HEK293 (cell line): ENCODE measurements at regions not wholly inside any gene's neighbourhood (a gene's known extent, or its start where the extent isn't known, plus 50 kb on each side); places are given as distances from the start of the nearest gene placed in this dataset.

ENCODE experiments used
- CTCF ChIA-PET: fragments of 350-600 bp; formaldehyde crosslinking; extraction: SDS; loops from one replicate; lab custom pipeline; 2021; ENCODE audit warnings: antibody characterized with exemption; lab: Yijun Ruan, JAX
- POLR2A ChIA-PET: fragments of 300-600 bp; formaldehyde crosslinking; extraction: SDS; loops from one replicate; lab custom pipeline; 2020; ENCODE audit warnings: antibody characterized with exemption, inconsistent platforms; lab: Yijun Ruan, JAX
- H3K27ac ChIP-seq: fragments of 200-500 bp; sonication (Bioruptor generic); 2 replicates; pipeline ENCODE4 v1.5.1; 2014; ENCODE audit warnings: low read depth, low read length, control low read depth, inconsistent platforms; ENCODE audit errors: extremely low read depth
- H3K36me3 ChIP-seq, 2 experiments: fragments of 200-500 bp in 1 of 2; sonication (Bioruptor generic) in 1 of 2; 1 replicate in 1 of 2; 2 replicates in 1 of 2; pipeline ENCODE4 v1.5.1; 2014 to 2017; ENCODE audit warnings: inconsistent platforms in 2 of 2, low read length in 2 of 2; ENCODE audit not compliant: control insufficient read depth in 2 of 2, insufficient read depth in 1 of 2
- H3K4me1 ChIP-seq: fragments of 200-500 bp; sonication (Bioruptor generic); 2 replicates; pipeline ENCODE4 v1.5.1; 2014; ENCODE audit warnings: mild to moderate bottlenecking, low read length, inconsistent platforms; ENCODE audit not compliant: control insufficient read depth, insufficient read depth
- H3K4me3 ChIP-seq: 2 replicates; pipeline ENCODE4 v1.5.1; 2011; ENCODE audit warnings: low read depth, mild to moderate bottlenecking, control low read depth, low read length, moderate library complexity
- H3K9me3 ChIP-seq: fragments of 200-500 bp; sonication (Bioruptor generic); 2 replicates; pipeline ENCODE4 v1.5.1; 2014; ENCODE audit warnings: low read depth, low read length, inconsistent platforms; ENCODE audit not compliant: control insufficient read depth, insufficient read depth
- AEBP2 ChIP-seq: fragments of 450-650 bp; formaldehyde crosslinking; IDR thresholded peaks from 2 replicates; pipeline ENCODE4 v1.5.1; 2016; ENCODE audit warnings: missing biosample characterization, missing genetic modification characterization, borderline replicate concordance
- HOXD13 ChIP-seq: sonication (generic); formaldehyde crosslinking; IDR thresholded peaks from 2 replicates; pipeline ENCODE4 v1.8.0; 2022; ENCODE audit warnings: missing genetic modification reagents, borderline replicate concordance
- OSR2 ChIP-seq: fragments of 450-650 bp; formaldehyde crosslinking; IDR thresholded peaks from 2 replicates; pipeline ENCODE4 v1.5.1; 2016; ENCODE audit warnings: missing biosample characterization, missing genetic modification characterization
- PRDM6 ChIP-seq: fragments of 450-650 bp; formaldehyde crosslinking; IDR thresholded peaks from 2 replicates; pipeline ENCODE4 v1.5.1; 2017; ENCODE audit warnings: missing biosample characterization, missing genetic modification characterization
- RBAK ChIP-seq: fragments of 450-650 bp; formaldehyde crosslinking; IDR thresholded peaks from 2 replicates; pipeline ENCODE4 v1.5.1; 2016; ENCODE audit warnings: missing biosample characterization, missing genetic modification characterization
- ZBTB20 ChIP-seq: fragments of 450-650 bp; formaldehyde crosslinking; IDR thresholded peaks from 2 replicates; pipeline ENCODE4 v1.5.1; 2016; ENCODE audit warnings: missing biosample characterization, missing genetic modification characterization
- ZBTB8A ChIP-seq: fragments of 450-650 bp; formaldehyde crosslinking; IDR thresholded peaks from 2 replicates; pipeline ENCODE4 v1.5.1; 2016; ENCODE audit warnings: missing biosample characterization, missing genetic modification characterization
- ZFP41 ChIP-seq: fragments of 450-650 bp; formaldehyde crosslinking; IDR thresholded peaks from 2 replicates; pipeline ENCODE4 v1.5.1; 2016; ENCODE audit warnings: missing biosample characterization, missing genetic modification characterization, borderline replicate concordance
- ZNF148 ChIP-seq: fragments of 450-650 bp; formaldehyde crosslinking; IDR thresholded peaks from 2 replicates; pipeline ENCODE4 v1.5.0; 2017; ENCODE audit warnings: missing biosample characterization, missing genetic modification characterization, borderline replicate concordance
- ZNF155 ChIP-seq: fragments of 450-650 bp; formaldehyde crosslinking; IDR thresholded peaks from 2 replicates; pipeline ENCODE4 v1.5.1; 2016; ENCODE audit warnings: missing biosample characterization, missing genetic modification characterization
- ZNF16 ChIP-seq: fragments of 450-650 bp; formaldehyde crosslinking; IDR thresholded peaks from 2 replicates; pipeline ENCODE4 v1.5.1; 2016; ENCODE audit warnings: low read depth, missing biosample characterization, missing genetic modification characterization
- ZNF2 ChIP-seq: fragments of 450-650 bp; formaldehyde crosslinking; IDR thresholded peaks from 2 replicates; pipeline ENCODE4 v1.5.1; 2016; ENCODE audit warnings: missing biosample characterization, missing genetic modification characterization
- ZNF341 ChIP-seq: fragments of 450-650 bp; formaldehyde crosslinking; IDR thresholded peaks from 2 replicates; pipeline ENCODE4; 2016; ENCODE audit warnings: low read depth, missing biosample characterization, missing genetic modification characterization
- ZNF354C ChIP-seq: fragments of 450-650 bp; formaldehyde crosslinking; IDR thresholded peaks from 2 replicates; pipeline ENCODE4 v1.5.1; 2016; ENCODE audit warnings: missing biosample characterization, missing genetic modification characterization, low read depth, borderline replicate concordance
- ZNF394 ChIP-seq: fragments of 450-650 bp; formaldehyde crosslinking; IDR thresholded peaks from 2 replicates; pipeline ENCODE4 v1.5.1; 2016; ENCODE audit warnings: missing biosample characterization, missing genetic modification characterization, mild to moderate bottlenecking, moderate library complexity, borderline replicate concordance
- ZNF398 ChIP-seq: fragments of 450-650 bp; formaldehyde crosslinking; IDR thresholded peaks from 2 replicates; pipeline ENCODE4 v1.5.1; 2017; ENCODE audit warnings: missing biosample characterization, missing genetic modification characterization
- ZNF404 ChIP-seq: fragments of 450-650 bp; formaldehyde crosslinking; IDR thresholded peaks from 2 replicates; pipeline ENCODE4 v1.5.1; 2017; ENCODE audit warnings: missing biosample characterization, missing genetic modification characterization
- ZNF426 ChIP-seq: fragments of 450-650 bp; formaldehyde crosslinking; IDR thresholded peaks from 2 replicates; pipeline ENCODE4 v1.5.1; 2017; ENCODE audit warnings: missing biosample characterization, missing genetic modification characterization, mild to moderate bottlenecking, inconsistent platforms, moderate library complexity
- ZNF521 ChIP-seq: fragments of 450-650 bp; formaldehyde crosslinking; IDR thresholded peaks from 2 replicates; pipeline ENCODE4 v1.5.1; 2017; ENCODE audit warnings: missing biosample characterization, mild to moderate bottlenecking, missing genetic modification characterization
- ZNF629 ChIP-seq: fragments of 450-650 bp; formaldehyde crosslinking; IDR thresholded peaks from 2 replicates; pipeline ENCODE4 v1.5.1; 2017; ENCODE audit warnings: missing biosample characterization, missing genetic modification characterization
- ZNF664 ChIP-seq: fragments of 450-650 bp; formaldehyde crosslinking; IDR thresholded peaks from 2 replicates; pipeline ENCODE4 v1.5.1; 2016; ENCODE audit warnings: missing biosample characterization, missing genetic modification characterization
- ZNF707 ChIP-seq: fragments of 450-650 bp; formaldehyde crosslinking; IDR thresholded peaks from 2 replicates; pipeline ENCODE4 v1.5.1; 2016; ENCODE audit warnings: missing biosample characterization, missing genetic modification characterization
- TF ChIP-seq, protein P1 (sequence below): fragments of 450-650 bp; formaldehyde crosslinking; IDR thresholded peaks from 2 replicates; pipeline ENCODE4 v1.5.1; 2016; ENCODE audit warnings: missing biosample characterization, missing genetic modification characterization

DNA sequence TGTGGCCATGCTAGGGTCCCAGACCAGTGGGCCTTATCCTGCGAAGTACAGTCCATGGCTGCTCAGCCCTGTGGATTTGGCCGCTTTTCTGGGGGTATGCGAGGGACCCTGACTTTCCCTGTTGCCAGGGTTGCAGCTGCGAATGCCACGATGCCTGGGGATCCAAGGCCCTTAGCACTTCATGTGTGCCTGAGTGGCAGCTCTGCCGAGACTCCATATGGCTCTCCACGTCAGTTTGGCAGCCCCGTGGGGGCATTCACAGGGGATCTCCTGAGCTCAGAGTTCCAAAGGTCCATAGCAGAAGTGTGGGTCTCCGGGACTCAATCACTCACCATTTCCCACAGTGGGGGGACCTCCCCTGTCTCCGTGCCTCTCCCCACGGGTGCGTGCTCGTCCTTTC, 319.5 kb downstream of the DOK5 start:
- ChIA-PET POLR2A (no interaction called here), CTCF (no interaction called here)
- Histone ChIP-seq H3K27ac (no peak overlapping the region), H3K4me1 (no peaks in the 10 kb centered on the region)
- TF ChIP-seq ZFP41 (tag by site-specific recombination) (no peak), ZBTB8A (tag by site-specific recombination) (no peak), OSR2 (tag by site-specific recombination) (no peak), ZNF394 (tag by site-specific recombination) (no peak), ZNF354C (tag by site-specific recombination) (no peak), ZNF426 (tag by site-specific recombination) (no peak), ZNF2 (tag by site-specific recombination) (no peak), ZNF398 (no peak)
- TF ChIP-seq, all 188 proteins: peak for 0
- Histone ChIP-seq H3K36me3 (no peaks in the 10 kb centered on the region), H3K4me3 (no peak overlapping the region), H3K9me3 (no peaks in the 10 kb centered on the region)

GRCh38 chr20:54794110-54794509, 318.7 kb downstream of the DOK5 start:
- TF ChIP-seq ZNF707 (tag by site-specific recombination): no peak
- no peak for TF ChIP-seq ZNF148 (tag by site-specific recombination)
- TF ChIP-seq PRDM6 (tag by site-specific recombination): no peak
- TF ChIP-seq ZNF155 (tag by site-specific recombination): no peak
- no peak for TF ChIP-seq ZNF341 (tag by site-specific recombination)
- TF ChIP-seq ZNF629: no peak
- TF ChIP-seq ZNF354C (tag by site-specific recombination): no peak
- no peaks in the 10 kb centered on the region for H3K36me3 ChIP-seq
- CTCF ChIA-PET: no interaction called here
- no peak overlapping the region for H3K4me3 ChIP-seq
- H3K9me3 ChIP-seq: no peaks in the 10 kb centered on the region
- POLR2A ChIA-PET: no interaction called here
- H3K4me1 ChIP-seq: no peaks in the 10 kb centered on the region
- H3K27ac ChIP-seq: no peak overlapping the region

GRCh38 chr20:54793291-54793992, 318.0 kb downstream of the DOK5 start:
- Histone ChIP-seq H3K4me3 (no peak overlapping the region), H3K9me3 (no peaks in the 10 kb centered on the region), H3K27ac (no peak overlapping the region), H3K36me3 (no peaks in the 10 kb centered on the region), H3K4me1 (no peaks in the 10 kb centered on the region)
- ChIA-PET CTCF (no interaction called here), POLR2A (no interaction called here)
- no peak for TF ChIP-seq ZNF16 (tag by site-specific recombination)
- no peak for TF ChIP-seq ZNF404 (tag by site-specific recombination)
- no peak for TF ChIP-seq ZNF521 (tag by site-specific recombination)
- no peak for TF ChIP-seq HOXD13 (CRISPR knock-in tag)
- TF ChIP-seq ZNF664 (tag by site-specific recombination): no peak
- TF ChIP-seq, protein P1, sequence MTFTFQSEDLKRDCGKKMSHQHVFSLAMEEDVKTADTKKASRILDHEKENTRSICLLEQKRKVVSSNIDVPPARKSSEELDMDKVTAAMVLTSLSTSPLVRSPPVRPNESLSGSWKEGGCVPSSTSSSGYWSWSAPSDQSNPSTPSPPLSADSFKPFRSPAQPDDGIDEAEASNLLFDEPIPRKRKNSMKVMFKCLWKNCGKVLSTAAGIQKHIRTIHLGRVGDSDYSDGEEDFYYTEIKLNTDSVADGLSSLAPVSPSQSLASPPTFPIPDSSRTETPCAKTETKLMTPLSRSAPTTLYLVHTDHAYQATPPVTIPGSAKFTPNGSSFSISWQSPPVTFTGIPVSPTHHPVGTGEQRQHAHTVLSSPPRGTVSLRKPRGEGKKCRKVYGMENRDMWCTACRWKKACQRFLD (tag by site-specific recombination): no peak
- TF ChIP-seq RBAK (tag by site-specific recombination): no peak
- TF ChIP-seq ZBTB20: no peak
- no peak for TF ChIP-seq AEBP2 (tag by site-specific recombination)
